Hematopoietic multipotent progenitor cell (in vitro differentiated cells): ENCODE measurements at regions not wholly inside any gene's neighbourhood (a gene's known extent, or its start where the extent isn't known, plus 50 kb on each side); places are given as distances from the start of the nearest gene placed in this dataset.

Experiments used
- DNase-seq, 3 donors: peaks; one replicate each; pipeline ENCODE4 v3.0.0-alpha.2; 2011 to 2015; ENCODE audit warnings: low read depth in 2 of 3, low spot score in 2 of 3

DNA sequence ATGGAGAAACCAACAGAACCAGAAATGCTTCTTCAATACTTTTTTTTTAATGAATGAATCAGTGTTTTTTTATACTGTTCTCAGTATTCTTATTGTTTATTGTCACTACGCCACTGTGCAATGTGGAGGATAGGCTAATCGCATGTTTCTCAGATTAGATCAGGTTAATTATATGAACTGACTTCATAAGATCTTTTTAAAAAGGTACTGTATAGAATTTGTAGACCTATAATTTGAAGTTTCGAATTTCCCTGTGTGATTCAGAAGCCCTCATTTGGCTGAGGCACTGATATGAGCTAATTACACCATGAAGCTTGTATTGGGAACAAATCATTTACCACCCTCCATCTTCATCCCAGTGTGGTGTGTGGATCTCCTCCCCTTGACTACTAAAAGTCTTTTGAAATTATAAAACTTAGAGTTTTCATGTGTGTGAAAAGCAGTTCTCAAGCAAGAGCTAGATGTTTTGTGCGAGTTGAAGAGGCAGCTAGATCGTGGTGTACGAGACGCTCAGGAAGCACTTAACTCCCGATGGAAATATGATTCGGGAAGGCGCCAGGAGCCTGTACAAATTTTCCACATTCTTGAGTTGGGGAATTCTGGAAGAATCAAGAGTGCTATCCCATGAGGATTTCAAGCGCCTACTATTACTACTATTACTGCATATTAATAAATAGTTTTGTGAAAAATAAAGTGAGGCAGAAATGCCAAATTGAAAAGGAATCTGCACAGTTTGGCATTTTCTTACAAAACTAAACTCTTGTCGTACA lies 52.1 kb upstream of the KCNE2 start:
- no peak for DNase-seq

DNA sequence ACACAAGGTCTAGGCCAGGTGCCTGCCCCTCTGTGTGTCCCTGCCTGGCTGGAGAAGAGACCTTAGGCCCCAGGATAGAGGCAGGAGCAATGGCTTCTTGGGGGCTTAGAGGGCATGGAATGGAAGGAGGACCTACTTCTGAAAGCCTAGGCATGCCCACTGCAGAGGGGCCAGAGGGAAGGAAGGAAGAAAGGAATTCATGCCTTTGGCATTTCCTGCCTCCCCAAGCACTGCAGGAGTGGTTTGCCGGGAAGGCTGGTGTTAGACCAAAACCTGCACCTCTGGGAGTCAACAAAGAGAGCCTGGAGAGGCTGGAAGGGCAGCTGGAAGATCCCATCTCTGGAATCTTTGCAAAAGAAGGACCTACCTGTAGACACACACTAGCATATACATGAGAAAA lies 50.7 kb upstream of the KCNE2 start:
- no peak for DNase-seq
